Progenitor cell of endocrine pancreas (in vitro differentiated cells): ENCODE measurements at regions not wholly inside any gene's neighbourhood (a gene's known extent, or its start where the extent isn't known, plus 50 kb on each side); places are given as distances from the start of the nearest gene placed in this dataset.
A peak's percentile ranks its signal among the peaks of the same experiment; 100 is the strongest.
"Not testable (repeated sequence)": the region's sequence is repeated elsewhere in the genome, so short reads cannot be mapped to it uniquely, and the experiment has no call there.

Experiments
- DNase-seq: peaks from one replicate; pipeline ENCODE4 v3.0.0; 2021; ENCODE audit warnings: low spot score; ENCODE audit not compliant: unreplicated experiment
- H3K27ac Mint-ChIP-seq: 2 replicates; pipeline ENCODE4 v1.8.0; 2021; ENCODE audit warnings: mild to moderate bottlenecking, moderate library complexity, mixed read lengths
- H3K27me3 Mint-ChIP-seq: 2 replicates; pipeline ENCODE4 v1.8.0; 2021; ENCODE audit warnings: mixed read lengths
- H3K36me3 Mint-ChIP-seq: 2 replicates; pipeline ENCODE4 v1.8.0; 2022; ENCODE audit warnings: mixed read lengths; ENCODE audit not compliant: insufficient read depth
- H3K4me1 Mint-ChIP-seq: 2 replicates; pipeline ENCODE4 v1.8.0; 2021; ENCODE audit warnings: low read depth, mixed read lengths
- H3K4me3 Mint-ChIP-seq: 2 replicates; pipeline ENCODE4 v1.8.0; 2021; ENCODE audit warnings: low read depth, mild to moderate bottlenecking, moderate library complexity, mixed read lengths
- H3K9me3 Mint-ChIP-seq: 2 replicates; pipeline ENCODE4 v1.8.0; 2021; ENCODE audit warnings: low read depth, mixed read lengths
- CTCF ChIP-seq: fragments of 200-600 bp; sonication (generic); IDR thresholded peaks from one replicate; pipeline ENCODE4 v1.5.0; 2021; ENCODE audit warnings: antibody characterized with exemption, mild to moderate bottlenecking; ENCODE audit not compliant: unreplicated experiment

- no peak for TF ChIP-seq CTCF
- H3K9me3 Mint-ChIP-seq = peaks cover 4% of the 10 kb centered on the region
- no peak overlapping the region for H3K4me3 Mint-ChIP-seq
- no peaks in the 10 kb centered on the region for H3K36me3 Mint-ChIP-seq
- no peak overlapping the region for H3K27ac Mint-ChIP-seq
- peaks cover 30% of the 10 kb centered on the region for H3K4me1 Mint-ChIP-seq
- no peaks in the 10 kb centered on the region for H3K27me3 Mint-ChIP-seq
- DNase-seq = no peak
Observed at GRCh38 chr4:78660559-78660958, 109.0 kb downstream of the ANXA3 start.

- H3K36me3 Mint-ChIP-seq = no peaks in the 10 kb centered on the region
- peaks cover 30% of the 10 kb centered on the region for H3K4me1 Mint-ChIP-seq
- TF ChIP-seq CTCF = no peak
- H3K27me3 Mint-ChIP-seq = no peaks in the 10 kb centered on the region
- no peak for DNase-seq
- H3K27ac Mint-ChIP-seq = peak overlapping the region; percentile 38
- peaks cover 4% of the 10 kb centered on the region for H3K9me3 Mint-ChIP-seq
- H3K4me3 Mint-ChIP-seq = no peak overlapping the region
Observed at GRCh38 chr4:78661086-78661690, 109.6 kb downstream of the ANXA3 start.

GRCh38 chr4:78661921-78662521, 110.5 kb downstream of the ANXA3 start:
- H3K9me3 Mint-ChIP-seq = peaks cover 4% of the 10 kb centered on the region
- peak overlapping the region; percentile 2 for H3K4me3 Mint-ChIP-seq
- H3K36me3 Mint-ChIP-seq = no peaks in the 10 kb centered on the region
- no peak for DNase-seq
- peak overlapping the region; percentile 97 for H3K27ac Mint-ChIP-seq
- H3K4me1 Mint-ChIP-seq = peaks cover 30% of the 10 kb centered on the region
- no peak for TF ChIP-seq CTCF
- H3K27me3 Mint-ChIP-seq = no peaks in the 10 kb centered on the region

- no peak for TF ChIP-seq CTCF
- Mint-ChIP-seq H3K9me3 (peaks cover 4% of the 10 kb centered on the region), H3K4me3 (no peak overlapping the region), H3K27ac (no peak overlapping the region), H3K36me3 (no peaks in the 10 kb centered on the region), H3K4me1 (peaks cover 30% of the 10 kb centered on the region), H3K27me3 (no peaks in the 10 kb centered on the region)
- DNase-seq = no peak
Observed at GRCh38 chr4:78662658-78663057, 111.1 kb downstream of the ANXA3 start.

- not testable (repeated sequence) for H3K9me3 Mint-ChIP-seq, H3K36me3 Mint-ChIP-seq, H3K27me3 Mint-ChIP-seq, H3K4me3 Mint-ChIP-seq, H3K27ac Mint-ChIP-seq, DNase-seq
- H3K4me1 Mint-ChIP-seq = peaks cover 30% of the 10 kb centered on the region
Observed at GRCh38 chr4:78664296-78664695, 111.9 kb upstream of the BMP2K start.

GRCh38 chr4:78665216-78665770, 110.9 kb upstream of the BMP2K start:
- Mint-ChIP-seq H3K4me1 (peaks cover 30% of the 10 kb centered on the region), H3K27ac (no peak overlapping the region), H3K27me3 (no peaks in the 10 kb centered on the region), H3K9me3 (peaks cover 4% of the 10 kb centered on the region), H3K4me3 (no peak overlapping the region), H3K36me3 (no peaks in the 10 kb centered on the region)
- DNase-seq = no peak
- TF ChIP-seq CTCF = no peak
